Heart left ventricle (tissue), 13 donors: ENCODE measurements at regions not wholly inside any gene's neighbourhood (a gene's known extent, or its start where the extent isn't known, plus 50 kb on each side); places are given as distances from the start of the nearest gene placed in this dataset.

ENCODE experiments used
- CTCF ChIP-seq, 12 donors: fragments of 200-600 bp; sonication (generic) in 4 of 12; IDR thresholded peaks; one replicate each; pipeline versions ENCODE4 v1.5.0 to v1.8.0; 2018 to 2022; ENCODE audit warnings: antibody characterized with exemption in 12 of 12, mild to moderate bottlenecking in 5 of 12
- POLR2A ChIP-seq, 2 donors: fragments of 450-650 bp; IDR thresholded peaks; one replicate each; pipeline ENCODE4 v1.6.1; 2017; ENCODE audit warnings: antibody characterized with exemption in 2 of 2, mild to moderate bottlenecking in 2 of 2, moderate library complexity in 2 of 2
- donor health status: ischemic (EF 13 %, LVEDD 7.1; RV severe dilation, severe dysfunction).
- donor health status: DM: no; HTN: yes; CAD: no.
- donor health status: DM: no; HTN: no; CAD: no.
- donor health status: ischemic (EF 25% LVEDD 6.9; RV normal size, moderate dysfunction).
- donor health status: ischemic (EF 25% LVEDD 5.7; RV mildly dilated, moderate dysfunction).
- donor health status: ischemic (EF 35%, LVEDD 5.7; RV mildly dilated, moderate dysfunction).
- donor health status: nonischemic (EF 11% LVEDD 7.7; RV severe dilation, severe dysfunction).
- donor health status: DM: yes; HTN: yes; CAD: no.
- donor health status: PGD.
- donor health status: ischemic (EF 29% LVEDD 5.4; RV normal size, mild dysfunction).
- donor health status: nonischemic (EF 23%, LVEDD 6.1; RV moderate dilation, normal function).

DNA sequence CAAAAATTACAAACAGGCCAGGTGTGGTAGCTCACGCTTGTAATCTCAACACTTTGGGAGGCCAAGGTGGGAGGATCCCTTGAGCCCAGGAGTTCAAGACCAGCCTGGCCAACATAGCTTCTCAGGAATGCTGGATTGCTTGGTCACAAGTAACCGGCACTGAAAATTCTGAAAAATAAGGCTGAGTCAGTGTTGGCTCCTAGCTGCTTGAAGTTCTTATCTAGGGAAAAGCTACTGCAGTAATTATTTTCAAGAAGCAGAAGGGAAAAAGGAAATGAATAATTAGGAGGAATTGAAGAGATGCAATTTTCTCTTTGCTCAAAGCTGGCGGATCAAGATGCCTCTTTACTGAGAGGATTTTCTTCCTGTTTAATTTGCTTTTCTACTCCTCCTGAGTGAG is 75.0 kb upstream of the GTF3A start:
- no peak for TF ChIP-seq POLR2A (IDR thresholded peaks at IDR 0.05)
- no peak for TF ChIP-seq CTCF (IDR thresholded peaks at IDR 0.05)
